ENCODE measurements at regions not wholly inside any gene's neighbourhood (a gene's known extent, or its start where the extent isn't known, plus 50 kb on each side); places are given as distances from the start of the nearest gene placed in this dataset.

DNA sequence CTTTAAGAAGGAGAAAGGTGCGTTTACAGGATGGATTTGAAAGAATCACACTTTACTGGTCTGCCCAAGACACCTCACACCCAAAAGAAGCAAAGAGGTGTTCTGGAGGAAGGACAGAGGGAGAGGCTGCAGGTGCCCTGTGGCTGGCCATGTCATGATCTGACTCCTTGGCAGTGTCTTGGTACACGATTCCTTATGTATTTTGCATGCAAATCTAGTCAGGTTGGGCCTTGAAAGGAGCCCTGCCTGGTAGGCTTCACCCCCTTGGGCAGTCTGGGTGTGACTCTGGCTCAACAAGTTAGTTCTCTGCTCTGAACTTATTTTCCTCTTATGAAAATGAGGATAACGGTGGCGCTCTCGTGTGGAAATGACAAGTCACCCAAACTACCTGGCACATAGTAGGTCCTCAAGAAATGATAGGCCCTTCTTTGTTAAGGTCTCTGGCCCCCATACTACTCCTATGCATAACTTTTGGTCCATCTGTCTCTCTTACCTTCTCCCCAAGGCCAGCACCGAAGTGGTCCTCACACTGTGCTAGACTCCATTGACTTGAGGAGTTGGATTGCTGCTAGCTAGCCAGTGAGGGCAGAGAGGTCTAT, 212.5 kb downstream of the SEMA6A start:
- TF ChIP-seq POLR2AphosphoS5 (IDR thresholded peaks at IDR 0.05; ENCODE audit: low read depth, low read length), result no peak
- TF ChIP-seq, protein P1, sequence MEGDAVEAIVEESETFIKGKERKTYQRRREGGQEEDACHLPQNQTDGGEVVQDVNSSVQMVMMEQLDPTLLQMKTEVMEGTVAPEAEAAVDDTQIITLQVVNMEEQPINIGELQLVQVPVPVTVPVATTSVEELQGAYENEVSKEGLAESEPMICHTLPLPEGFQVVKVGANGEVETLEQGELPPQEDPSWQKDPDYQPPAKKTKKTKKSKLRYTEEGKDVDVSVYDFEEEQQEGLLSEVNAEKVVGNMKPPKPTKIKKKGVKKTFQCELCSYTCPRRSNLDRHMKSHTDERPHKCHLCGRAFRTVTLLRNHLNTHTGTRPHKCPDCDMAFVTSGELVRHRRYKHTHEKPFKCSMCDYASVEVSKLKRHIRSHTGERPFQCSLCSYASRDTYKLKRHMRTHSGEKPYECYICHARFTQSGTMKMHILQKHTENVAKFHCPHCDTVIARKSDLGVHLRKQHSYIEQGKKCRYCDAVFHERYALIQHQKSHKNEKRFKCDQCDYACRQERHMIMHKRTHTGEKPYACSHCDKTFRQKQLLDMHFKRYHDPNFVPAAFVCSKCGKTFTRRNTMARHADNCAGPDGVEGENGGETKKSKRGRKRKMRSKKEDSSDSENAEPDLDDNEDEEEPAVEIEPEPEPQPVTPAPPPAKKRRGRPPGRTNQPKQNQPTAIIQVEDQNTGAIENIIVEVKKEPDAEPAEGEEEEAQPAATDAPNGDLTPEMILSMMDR (IDR thresholded peaks at IDR 0.05), result no peak
- TF ChIP-seq EZH2phosphoT487 (IDR thresholded peaks at IDR 0.05; ENCODE audit: borderline replicate concordance, low read depth), result no peak
- TF ChIP-seq, protein P2, sequence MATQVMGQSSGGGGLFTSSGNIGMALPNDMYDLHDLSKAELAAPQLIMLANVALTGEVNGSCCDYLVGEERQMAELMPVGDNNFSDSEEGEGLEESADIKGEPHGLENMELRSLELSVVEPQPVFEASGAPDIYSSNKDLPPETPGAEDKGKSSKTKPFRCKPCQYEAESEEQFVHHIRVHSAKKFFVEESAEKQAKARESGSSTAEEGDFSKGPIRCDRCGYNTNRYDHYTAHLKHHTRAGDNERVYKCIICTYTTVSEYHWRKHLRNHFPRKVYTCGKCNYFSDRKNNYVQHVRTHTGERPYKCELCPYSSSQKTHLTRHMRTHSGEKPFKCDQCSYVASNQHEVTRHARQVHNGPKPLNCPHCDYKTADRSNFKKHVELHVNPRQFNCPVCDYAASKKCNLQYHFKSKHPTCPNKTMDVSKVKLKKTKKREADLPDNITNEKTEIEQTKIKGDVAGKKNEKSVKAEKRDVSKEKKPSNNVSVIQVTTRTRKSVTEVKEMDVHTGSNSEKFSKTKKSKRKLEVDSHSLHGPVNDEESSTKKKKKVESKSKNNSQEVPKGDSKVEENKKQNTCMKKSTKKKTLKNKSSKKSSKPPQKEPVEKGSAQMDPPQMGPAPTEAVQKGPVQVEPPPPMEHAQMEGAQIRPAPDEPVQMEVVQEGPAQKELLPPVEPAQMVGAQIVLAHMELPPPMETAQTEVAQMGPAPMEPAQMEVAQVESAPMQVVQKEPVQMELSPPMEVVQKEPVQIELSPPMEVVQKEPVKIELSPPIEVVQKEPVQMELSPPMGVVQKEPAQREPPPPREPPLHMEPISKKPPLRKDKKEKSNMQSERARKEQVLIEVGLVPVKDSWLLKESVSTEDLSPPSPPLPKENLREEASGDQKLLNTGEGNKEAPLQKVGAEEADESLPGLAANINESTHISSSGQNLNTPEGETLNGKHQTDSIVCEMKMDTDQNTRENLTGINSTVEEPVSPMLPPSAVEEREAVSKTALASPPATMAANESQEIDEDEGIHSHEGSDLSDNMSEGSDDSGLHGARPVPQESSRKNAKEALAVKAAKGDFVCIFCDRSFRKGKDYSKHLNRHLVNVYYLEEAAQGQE (IDR thresholded peaks at IDR 0.05; ENCODE audit: low read depth, low read length), result no peak
- TF ChIP-seq FOXJ3 (CRISPR knock-in tag; IDR thresholded peaks at IDR 0.05), result no peak
- TF ChIP-seq, protein P3, sequence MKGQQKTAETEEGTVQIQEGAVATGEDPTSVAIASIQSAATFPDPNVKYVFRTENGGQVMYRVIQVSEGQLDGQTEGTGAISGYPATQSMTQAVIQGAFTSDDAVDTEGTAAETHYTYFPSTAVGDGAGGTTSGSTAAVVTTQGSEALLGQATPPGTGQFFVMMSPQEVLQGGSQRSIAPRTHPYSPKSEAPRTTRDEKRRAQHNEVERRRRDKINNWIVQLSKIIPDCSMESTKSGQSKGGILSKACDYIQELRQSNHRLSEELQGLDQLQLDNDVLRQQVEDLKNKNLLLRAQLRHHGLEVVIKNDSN (IDR thresholded peaks at IDR 0.05; ENCODE audit: borderline replicate concordance, low read depth), result no peak
- no peak for TF ChIP-seq FOXM1 (IDR thresholded peaks at IDR 0.05; ENCODE audit: low read depth)
- TF ChIP-seq TEAD4 (IDR thresholded peaks at IDR 0.05; ENCODE audit: borderline replicate concordance, insufficient read depth), result no peak

All from SK-N-SH (cell line).